Neural progenitor cell (in vitro differentiated cells): ENCODE measurements at regions not wholly inside any gene's neighbourhood (a gene's known extent, or its start where the extent isn't known, plus 50 kb on each side); places are given as distances from the start of the nearest gene placed in this dataset.

ENCODE experiments used
- EZH2 ChIP-seq: fragments of 200-600 bp; sonication (generic); IDR thresholded peaks from 2 replicates; pipeline ENCODE4 v1.6.1; 2017; ENCODE audit warnings: antibody characterized with exemption, mild to moderate bottlenecking, moderate library complexity
- EZH2phosphoT487 ChIP-seq: fragments of 200-600 bp; sonication (generic); IDR thresholded peaks from 2 replicates; pipeline ENCODE4 v1.6.1; 2017; ENCODE audit warnings: antibody characterized with exemption
- TF ChIP-seq, protein P1 (sequence below): fragments of 200-600 bp; sonication (generic); IDR thresholded peaks from 2 replicates; pipeline ENCODE4 v1.5.1; 2017; ENCODE audit warnings: antibody characterized with exemption, mild to moderate bottlenecking

DNA sequence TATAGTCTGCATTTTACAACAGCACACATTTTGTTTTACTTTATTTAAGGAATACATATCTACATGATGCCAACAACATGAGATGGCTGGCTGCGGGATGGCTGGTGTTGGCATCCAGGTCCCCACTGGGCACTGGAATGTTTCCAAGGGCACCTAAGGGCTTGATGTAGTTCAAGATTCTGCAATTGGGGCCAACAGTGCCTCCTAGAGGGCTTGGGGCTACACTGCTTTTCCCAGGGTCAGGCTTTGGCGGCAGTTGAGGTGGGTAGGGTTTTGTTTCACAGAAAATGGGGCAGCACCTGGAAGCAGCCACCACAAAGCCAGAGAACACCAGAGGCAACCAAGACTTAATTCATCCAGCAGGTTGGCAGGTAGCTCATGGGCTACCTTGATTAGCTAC, 166.7 kb upstream of the PRNP start:
- TF ChIP-seq, protein P1, sequence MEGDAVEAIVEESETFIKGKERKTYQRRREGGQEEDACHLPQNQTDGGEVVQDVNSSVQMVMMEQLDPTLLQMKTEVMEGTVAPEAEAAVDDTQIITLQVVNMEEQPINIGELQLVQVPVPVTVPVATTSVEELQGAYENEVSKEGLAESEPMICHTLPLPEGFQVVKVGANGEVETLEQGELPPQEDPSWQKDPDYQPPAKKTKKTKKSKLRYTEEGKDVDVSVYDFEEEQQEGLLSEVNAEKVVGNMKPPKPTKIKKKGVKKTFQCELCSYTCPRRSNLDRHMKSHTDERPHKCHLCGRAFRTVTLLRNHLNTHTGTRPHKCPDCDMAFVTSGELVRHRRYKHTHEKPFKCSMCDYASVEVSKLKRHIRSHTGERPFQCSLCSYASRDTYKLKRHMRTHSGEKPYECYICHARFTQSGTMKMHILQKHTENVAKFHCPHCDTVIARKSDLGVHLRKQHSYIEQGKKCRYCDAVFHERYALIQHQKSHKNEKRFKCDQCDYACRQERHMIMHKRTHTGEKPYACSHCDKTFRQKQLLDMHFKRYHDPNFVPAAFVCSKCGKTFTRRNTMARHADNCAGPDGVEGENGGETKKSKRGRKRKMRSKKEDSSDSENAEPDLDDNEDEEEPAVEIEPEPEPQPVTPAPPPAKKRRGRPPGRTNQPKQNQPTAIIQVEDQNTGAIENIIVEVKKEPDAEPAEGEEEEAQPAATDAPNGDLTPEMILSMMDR = peak; percentile 71
- no peak for TF ChIP-seq EZH2
- no peak for TF ChIP-seq EZH2phosphoT487
